ENCODE measurements at regions not wholly inside any gene's neighbourhood (a gene's known extent, or its start where the extent isn't known, plus 50 kb on each side); places are given as distances from the start of the nearest gene placed in this dataset.
A peak's percentile ranks its signal among the peaks of the same experiment; 100 is the strongest.

GRCh38 chr17:55668312-55668920 is 54.2 kb downstream of the TMEM100 start:
- no peak for DNase-seq (ENCODE audit: low read depth in 1 of 2, low spot score in 1 of 2)

- no peak for DNase-seq (ENCODE audit: low read depth in 1 of 2, low spot score in 1 of 2)
Observed at GRCh38 chr17:55666806-55667205, 55.9 kb downstream of the TMEM100 start.

- DNase-seq (ENCODE audit: low read depth in 1 of 2, low spot score in 1 of 2) = no peak
Observed at GRCh38 chr17:55664287-55664686, 58.4 kb downstream of the TMEM100 start.

GRCh38 chr17:55663400-55663799 is 59.3 kb downstream of the TMEM100 start:
- no peak for DNase-seq (ENCODE audit: low read depth in 1 of 2, low spot score in 1 of 2)

- no peak for DNase-seq (ENCODE audit: low read depth in 1 of 2, low spot score in 1 of 2)
Observed at GRCh38 chr17:55661963-55662834, 60.5 kb downstream of the TMEM100 start.

- no peak for DNase-seq (ENCODE audit: low read depth in 1 of 2, low spot score in 1 of 2)
Observed at GRCh38 chr17:55661256-55661758, 61.4 kb downstream of the TMEM100 start.

- no peak for DNase-seq (ENCODE audit: low read depth in 1 of 2, low spot score in 1 of 2)
Observed at GRCh38 chr17:55660178-55660886, 62.3 kb downstream of the TMEM100 start.

GRCh38 chr17:55659661-55660060 is 63.0 kb downstream of the TMEM100 start:
- DNase-seq (ENCODE audit: low read depth in 1 of 2, low spot score in 1 of 2) = no peak

GRCh38 chr17:55655777-55656176 is 66.9 kb downstream of the TMEM100 start:
- DNase-seq (ENCODE audit: low read depth in 1 of 2, low spot score in 1 of 2) = no peak

GRCh38 chr17:55654821-55655220 is 67.8 kb downstream of the TMEM100 start:
- DNase-seq (ENCODE audit: low read depth in 1 of 2, low spot score in 1 of 2) = no peak

- no peak for DNase-seq (ENCODE audit: low read depth in 1 of 2, low spot score in 1 of 2)
Observed at GRCh38 chr17:55654022-55654421, 68.6 kb downstream of the TMEM100 start.

GRCh38 chr17:55652825-55653224 is 69.8 kb downstream of the TMEM100 start:
- DNase-seq (ENCODE audit: low read depth in 1 of 2, low spot score in 1 of 2) = no peak

GRCh38 chr17:55652114-55652823 is 70.4 kb downstream of the TMEM100 start:
- no peak for DNase-seq (ENCODE audit: low read depth in 1 of 2, low spot score in 1 of 2)

GRCh38 chr17:55649957-55650597 is 72.6 kb downstream of the TMEM100 start:
- DNase-seq (ENCODE audit: low read depth in 1 of 2, low spot score in 1 of 2) = no peak

GRCh38 chr17:55648086-55648485 is 74.6 kb downstream of the TMEM100 start:
- DNase-seq (ENCODE audit: low read depth in 1 of 2, low spot score in 1 of 2) = no peak

GRCh38 chr17:55645361-55645760 is 77.3 kb downstream of the TMEM100 start:
- no peak for DNase-seq (ENCODE audit: low read depth in 1 of 2, low spot score in 1 of 2)

GRCh38 chr17:55644346-55644745 is 78.3 kb downstream of the TMEM100 start:
- no peak for DNase-seq (ENCODE audit: low read depth in 1 of 2, low spot score in 1 of 2)

- DNase-seq (ENCODE audit: low read depth in 1 of 2, low spot score in 1 of 2) = no peak
Observed at GRCh38 chr17:55642741-55643140, 79.9 kb downstream of the TMEM100 start.

GRCh38 chr17:55641676-55642081 is 81.0 kb downstream of the TMEM100 start:
- peak in 1 of 2 donors; percentile 8 for DNase-seq (ENCODE audit: low read depth in 1 of 2, low spot score in 1 of 2)

- DNase-seq (ENCODE audit: low read depth in 1 of 2, low spot score in 1 of 2) = no peak
Observed at GRCh38 chr17:55639096-55639495, 83.6 kb downstream of the TMEM100 start.

All from stimulated activated CD4-positive, alpha-beta T cell treated with anti-CD3 and anti-CD28 coated beads, Interleukin-15, amount 100 ng/mL, for 1 hour (primary cell).